B cell (primary cell): ENCODE measurements at regions not wholly inside any gene's neighbourhood (a gene's known extent, or its start where the extent isn't known, plus 50 kb on each side); places are given as distances from the start of the nearest gene placed in this dataset.

Experiments used
- CTCF ChIP-seq: fragments of 200-600 bp; IDR thresholded peaks from one replicate; pipeline ENCODE4 v1.8.0; 2022; ENCODE audit warnings: antibody characterized with exemption, mild to moderate bottlenecking
- EZH2 ChIP-seq: IDR thresholded peaks from 2 replicates; pipeline ENCODE4 v1.6.1; 2012; ENCODE audit warnings: borderline replicate concordance, low read depth, mild to moderate bottlenecking, moderate library complexity, low read length; ENCODE audit not compliant: insufficient read depth, poor library complexity, severe bottlenecking

- TF ChIP-seq CTCF (no peak), EZH2 (no peak)
Observed at GRCh38 chr2:56753182-56753581, 569.4 kb downstream of the CCDC85A start.
